H9 (cell line): ENCODE measurements at regions not wholly inside any gene's neighbourhood (a gene's known extent, or its start where the extent isn't known, plus 50 kb on each side); places are given as distances from the start of the nearest gene placed in this dataset.

Experiments
- DNase-seq: peaks from one replicate; pipeline ENCODE4 v3.0.0-alpha.2; 2017
- H2AFZ ChIP-seq: one replicate; pipeline ENCODE4 v1.6.1; 2013; ENCODE audit warnings: mild to moderate bottlenecking, low read length, control low read depth, moderate library complexity
- H2AK5ac ChIP-seq: 2 replicates; pipeline ENCODE4 v1.6.1; 2013; ENCODE audit warnings: low read length, control low read depth, mixed read lengths; ENCODE audit not compliant: insufficient read length
- H2BK120ac ChIP-seq: one replicate; pipeline ENCODE4 v1.6.1; 2013; ENCODE audit warnings: low read depth, mild to moderate bottlenecking, low read length, control low read depth, inconsistent platforms; ENCODE audit not compliant: poor library complexity, severe bottlenecking
- H2BK12ac ChIP-seq: 2 replicates; pipeline ENCODE4 v1.6.1; 2013; ENCODE audit warnings: low read length, control low read depth, mixed read lengths, low read depth; ENCODE audit not compliant: insufficient read length
- H2BK15ac ChIP-seq: 2 replicates; pipeline ENCODE4 v1.6.1; 2013; ENCODE audit warnings: low read depth, low read length, control low read depth
- H2BK20ac ChIP-seq: one replicate; pipeline ENCODE4 v1.6.1; 2013; ENCODE audit warnings: low read depth, mild to moderate bottlenecking, low read length, control low read depth, inconsistent platforms; ENCODE audit not compliant: poor library complexity, severe bottlenecking
- H2BK5ac ChIP-seq: 2 replicates; pipeline ENCODE4 v1.6.1; 2013; ENCODE audit warnings: low read length, control low read depth, mixed read lengths; ENCODE audit not compliant: insufficient read length
- H3K14ac ChIP-seq: 2 replicates; pipeline ENCODE4 v1.6.1; 2013; ENCODE audit warnings: low read length, control low read depth; ENCODE audit not compliant: insufficient read depth
- H3K18ac ChIP-seq: 2 replicates; pipeline ENCODE4 v1.6.1; 2013; ENCODE audit warnings: low read depth, mild to moderate bottlenecking, mixed read lengths, low read length, control low read depth; ENCODE audit not compliant: insufficient read length
- H3K23ac ChIP-seq: 2 replicates; pipeline ENCODE4 v1.6.1; 2013; ENCODE audit warnings: low read length, control low read depth, mixed read lengths, low read depth; ENCODE audit not compliant: insufficient read length
- H3K23me2 ChIP-seq: 2 replicates; pipeline ENCODE4 v1.6.1; 2013; ENCODE audit warnings: low read depth, mild to moderate bottlenecking, mixed read lengths, low read length, control low read depth; ENCODE audit not compliant: insufficient read length, poor library complexity, severe bottlenecking
- H3K27ac ChIP-seq: 2 replicates; pipeline ENCODE4 v1.5.1; 2013; ENCODE audit warnings: low read length, control low read depth, mixed read lengths, low read depth; ENCODE audit not compliant: insufficient read length
- H3K27me3 ChIP-seq: 2 replicates; pipeline ENCODE4 v1.6.1; 2013; ENCODE audit warnings: low read length, control low read depth, inconsistent platforms; ENCODE audit not compliant: insufficient read depth
- H3K4ac ChIP-seq: 2 replicates; pipeline ENCODE4 v1.6.1; 2013; ENCODE audit warnings: low read depth, mild to moderate bottlenecking, control low read depth, inconsistent platforms, low read length, moderate library complexity
- H3K4me1 ChIP-seq: 2 replicates; pipeline ENCODE4 v1.6.1; 2013; ENCODE audit warnings: low read length, control low read depth, inconsistent platforms; ENCODE audit not compliant: insufficient read depth
- H3K4me2 ChIP-seq: 2 replicates; pipeline ENCODE4 v1.6.1; 2013; ENCODE audit warnings: low read length, control low read depth, mixed read lengths; ENCODE audit not compliant: insufficient read length, insufficient read depth
- H3K56ac ChIP-seq: 2 replicates; pipeline ENCODE4 v1.6.1; 2013; ENCODE audit warnings: low read depth, mild to moderate bottlenecking, mixed read lengths, low read length, control low read depth; ENCODE audit not compliant: insufficient read length
- H3K79me1 ChIP-seq: 2 replicates; pipeline ENCODE4 v1.6.1; 2013; ENCODE audit warnings: low read depth, mild to moderate bottlenecking, moderate library complexity, low read length, control low read depth, inconsistent platforms; ENCODE audit not compliant: insufficient read depth, poor library complexity, severe bottlenecking
- H3K79me2 ChIP-seq: 2 replicates; pipeline ENCODE4 v1.6.1; 2013; ENCODE audit warnings: low read length, control low read depth, inconsistent platforms; ENCODE audit not compliant: insufficient read depth
- H3K9ac ChIP-seq: 2 replicates; pipeline ENCODE4 v1.6.1; 2013; ENCODE audit warnings: low read length, control low read depth, mixed read lengths; ENCODE audit not compliant: insufficient read length; ENCODE audit errors: extremely low read depth
- H3K9me3 ChIP-seq: one replicate; pipeline ENCODE4 v1.6.1; 2013; ENCODE audit warnings: low read depth, low read length, inconsistent platforms; ENCODE audit not compliant: control insufficient read depth
- H3T11ph ChIP-seq: one replicate; pipeline ENCODE4 v1.6.1; 2013; ENCODE audit warnings: mild to moderate bottlenecking, low read length, control low read depth, inconsistent platforms
- H4K20me1 ChIP-seq: one replicate; pipeline ENCODE4 v1.6.1; 2013; ENCODE audit not compliant: control insufficient read depth, insufficient read length, insufficient read depth
- H4K5ac ChIP-seq: 2 replicates; pipeline ENCODE4 v1.6.1; 2013; ENCODE audit warnings: low read depth, mild to moderate bottlenecking, mixed read lengths, low read length, control low read depth; ENCODE audit not compliant: insufficient read length
- H4K8ac ChIP-seq: replicated peaks from 2 replicates; pipeline ENCODE4 v1.6.1; 2013; ENCODE audit warnings: low read length, control low read depth, mixed read lengths, low read depth; ENCODE audit not compliant: insufficient read length
- H4K91ac ChIP-seq: 2 replicates; pipeline ENCODE4 v1.6.1; 2013; ENCODE audit warnings: low read depth, mild to moderate bottlenecking, moderate library complexity, mixed read lengths, low read length, control low read depth; ENCODE audit not compliant: insufficient read length
- H3K27ac Mint-ChIP-seq, 3 experiments: 2 replicates in 2 of 3; 3 replicates in 1 of 3; pipeline ENCODE4 v1.8.0; 2020 to 2021; ENCODE audit warnings: mixed read lengths in 3 of 3, mild to moderate bottlenecking in 1 of 3, moderate library complexity in 1 of 3
- H3K27me3 Mint-ChIP-seq: 2 replicates; pipeline ENCODE4 v1.8.0; 2021; ENCODE audit warnings: low read depth, mild to moderate bottlenecking, moderate library complexity, mixed read lengths
- H3K36me3 Mint-ChIP-seq, 3 experiments: 2 replicates in 2 of 3; 3 replicates in 1 of 3; pipeline ENCODE4 v1.8.0; 2020 to 2021; ENCODE audit warnings: low read depth in 3 of 3, mixed read lengths in 3 of 3; ENCODE audit not compliant: insufficient read depth in 1 of 3
- H3K4me1 Mint-ChIP-seq, 2 experiments: 2 replicates each; pipeline ENCODE4 v1.8.0; 2020; ENCODE audit warnings: mixed read lengths in 2 of 2
- H3K4me3 Mint-ChIP-seq, 2 experiments: 2 replicates in 1 of 2; 3 replicates in 1 of 2; pipeline ENCODE4 v1.8.0; 2020 to 2021; ENCODE audit warnings: mild to moderate bottlenecking in 2 of 2, mixed read lengths in 2 of 2, moderate library complexity in 1 of 2
- H3K9me3 Mint-ChIP-seq, 2 experiments: 2 replicates in 1 of 2; 3 replicates in 1 of 2; pipeline ENCODE4 v1.8.0; 2020; ENCODE audit warnings: mild to moderate bottlenecking in 2 of 2, mixed read lengths in 2 of 2, moderate library complexity in 1 of 2
- CTCF ChIP-seq: fragments of 200-600 bp; sonication (generic); conservative IDR thresholded peaks from 3 replicates; pipeline ENCODE4 v1.8.0; 2021; ENCODE audit warnings: antibody characterized with exemption, mild to moderate bottlenecking
- WGBS: extraction: QIAGEN DNeasy Blood & Tissue Kit; methylation state at CpG from one replicate; pipeline ENCODE4 v1.1.7; 2013; ENCODE audit warnings: missing lambda C conversion rate, low lambda C conversion rate, mixed read lengths; ENCODE audit not compliant: insufficient read length; ENCODE audit errors: extremely low coverage; 5-methylcytosine and 5-hydroxymethylcytosine counted together

- no peak overlapping the region for H4K5ac ChIP-seq
- H3K27ac Mint-ChIP-seq = 0 out of 7 replicates have a peak overlapping the region, but pooled peaks of 2 of the 3 experiments have one; percentile 8 to 11
- no peaks in the 10 kb centered on the region for H3K4me1 ChIP-seq
- no peak overlapping the region for H4K91ac ChIP-seq
- peaks cover 0 to 4% of the 10 kb centered on the region in 2 experiments; a peak in 2 of 5 replicates for H3K9me3 Mint-ChIP-seq
- H2BK120ac ChIP-seq = no peak overlapping the region
- no peaks in the 10 kb centered on the region for H3K9me3 ChIP-seq
- H3K27me3 Mint-ChIP-seq = no peaks in the 10 kb centered on the region
- DNase-seq = no peak
- H2BK12ac ChIP-seq = no peak overlapping the region
- H3K4me2 ChIP-seq = no peak overlapping the region
- H2AFZ ChIP-seq = no peak overlapping the region
- no peak overlapping the region for H3K4me3 Mint-ChIP-seq
- H3K27me3 ChIP-seq = no peaks in the 10 kb centered on the region
- no peak overlapping the region for H2AK5ac ChIP-seq
- H4K8ac ChIP-seq = no peak overlapping the region
- H2BK15ac ChIP-seq = no peak overlapping the region
- H3K79me2 ChIP-seq = no peaks in the 10 kb centered on the region
- no CpG with 5 or more reads among the region's 1 CpG for WGBS
- no peak overlapping the region for H3K14ac ChIP-seq
- TF ChIP-seq CTCF = no peak
- H3K79me1 ChIP-seq = no peaks in the 10 kb centered on the region
- no peak overlapping the region for H3K9ac ChIP-seq
- no peaks in the 10 kb centered on the region for H4K20me1 ChIP-seq
- peaks cover 19 to 23% of the 10 kb centered on the region in 2 experiments for H3K4me1 Mint-ChIP-seq
- H3K4ac ChIP-seq = no peak overlapping the region
- no peak overlapping the region for H3K56ac ChIP-seq
- no peak overlapping the region for H3K27ac ChIP-seq
- no peak overlapping the region for H3K18ac ChIP-seq
- no peaks in the 10 kb centered on the region for H3K23me2 ChIP-seq
- no peak overlapping the region for H3T11ph ChIP-seq
- H2BK20ac ChIP-seq = no peak overlapping the region
- H3K36me3 Mint-ChIP-seq = no peaks in the 10 kb centered on the region
- no peak overlapping the region for H2BK5ac ChIP-seq
- H3K23ac ChIP-seq = no peak overlapping the region
Observed at GRCh38 chr17:71522383-71522782, 598.4 kb upstream of the SOX9 start.
